ENCODE measurements at regions not wholly inside any gene's neighbourhood (a gene's known extent, or its start where the extent isn't known, plus 50 kb on each side); places are given as distances from the start of the nearest gene placed in this dataset.

DNA sequence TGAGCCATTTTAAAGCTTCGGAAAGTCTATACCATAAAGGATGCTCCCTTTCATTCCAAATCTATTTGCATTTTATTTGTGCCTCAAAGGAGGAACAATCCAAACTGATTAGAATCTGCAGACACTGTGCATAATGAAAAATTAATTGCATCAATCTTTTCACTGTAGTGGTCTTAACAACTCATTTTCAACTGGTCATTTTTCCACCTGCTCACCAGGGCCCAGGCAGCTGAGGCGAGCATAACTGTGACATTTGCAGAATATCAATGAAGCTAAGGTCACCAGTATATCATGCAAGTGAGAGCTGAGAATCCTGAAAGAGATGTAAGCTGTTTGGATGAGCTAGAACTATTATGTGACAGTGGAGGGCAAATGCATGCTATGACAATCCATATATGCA lies 387.3 kb upstream of the TECRL start:
- intact Hi-C loops (cut with micrococcal nuclease): no loop called here
- H3K4me1 ChIP-seq (ENCODE audit: control insufficient read depth, insufficient read depth, low read length): no peaks in the 10 kb centered on the region
- Mint-ChIP-seq H3K9me3 (peaks cover 3 to 14% of the 10 kb centered on the region in 2 donors), H3K36me3 (no peaks in the 10 kb centered on the region), H3K27ac (no peak overlapping the region), H3K4me3 (no peak overlapping the region), H3K27me3 (ENCODE audit: low read depth in 2 of 2) (no peaks in the 10 kb centered on the region), H3K4me1 (no peaks in the 10 kb centered on the region)
- ATAC-seq (no peak), DNase-seq (no peak)
- TF ChIP-seq, protein P1, sequence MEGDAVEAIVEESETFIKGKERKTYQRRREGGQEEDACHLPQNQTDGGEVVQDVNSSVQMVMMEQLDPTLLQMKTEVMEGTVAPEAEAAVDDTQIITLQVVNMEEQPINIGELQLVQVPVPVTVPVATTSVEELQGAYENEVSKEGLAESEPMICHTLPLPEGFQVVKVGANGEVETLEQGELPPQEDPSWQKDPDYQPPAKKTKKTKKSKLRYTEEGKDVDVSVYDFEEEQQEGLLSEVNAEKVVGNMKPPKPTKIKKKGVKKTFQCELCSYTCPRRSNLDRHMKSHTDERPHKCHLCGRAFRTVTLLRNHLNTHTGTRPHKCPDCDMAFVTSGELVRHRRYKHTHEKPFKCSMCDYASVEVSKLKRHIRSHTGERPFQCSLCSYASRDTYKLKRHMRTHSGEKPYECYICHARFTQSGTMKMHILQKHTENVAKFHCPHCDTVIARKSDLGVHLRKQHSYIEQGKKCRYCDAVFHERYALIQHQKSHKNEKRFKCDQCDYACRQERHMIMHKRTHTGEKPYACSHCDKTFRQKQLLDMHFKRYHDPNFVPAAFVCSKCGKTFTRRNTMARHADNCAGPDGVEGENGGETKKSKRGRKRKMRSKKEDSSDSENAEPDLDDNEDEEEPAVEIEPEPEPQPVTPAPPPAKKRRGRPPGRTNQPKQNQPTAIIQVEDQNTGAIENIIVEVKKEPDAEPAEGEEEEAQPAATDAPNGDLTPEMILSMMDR (IDR thresholded peaks at IDR 0.05): no peak
- H3K36me3 ChIP-seq (ENCODE audit: control insufficient read depth, insufficient read depth, low read length): no peaks in the 10 kb centered on the region
- H3K9me3 ChIP-seq (ENCODE audit: control insufficient read depth, insufficient read depth, low read length): peaks cover 10% of the 10 kb centered on the region
- no peak overlapping the region for H3K4me3 ChIP-seq (ENCODE audit: low read length)
- no peak overlapping the region for H3K27ac ChIP-seq (ENCODE audit: low read length)
- WGBS (ENCODE audit: insufficient coverage): 83% methylated on average over 2 of the region's 2 CpGs
- H3K27me3 ChIP-seq (ENCODE audit: control insufficient read depth, insufficient read depth, low read length): no peaks in the 10 kb centered on the region

DNA sequence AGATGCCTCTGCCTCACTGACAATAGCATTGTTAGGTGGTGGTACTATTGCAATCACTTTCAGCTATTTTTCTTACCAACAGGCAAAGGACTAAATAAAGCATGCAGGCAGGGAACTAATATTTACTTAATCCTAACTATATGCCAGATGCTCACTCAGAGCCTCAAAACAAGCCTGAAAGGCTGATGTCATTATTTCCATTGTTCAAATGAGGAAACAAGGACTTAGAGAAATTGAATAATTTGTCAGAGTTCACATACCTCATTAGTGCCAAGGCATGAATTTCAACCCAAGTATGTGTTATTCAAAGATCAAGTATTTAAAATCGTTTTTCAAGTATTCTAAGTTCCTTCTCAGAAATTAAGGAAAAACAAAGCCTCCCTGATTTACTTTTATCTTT lies 374.9 kb upstream of the TECRL start:
- Mint-ChIP-seq H3K4me3 (no peak overlapping the region), H3K27me3 (ENCODE audit: low read depth in 2 of 2) (no peaks in the 10 kb centered on the region), H3K27ac (no peak overlapping the region), H3K36me3 (no peaks in the 10 kb centered on the region), H3K4me1 (no peaks in the 10 kb centered on the region), H3K9me3 (no peaks in the 10 kb centered on the region)
- H3K4me3 ChIP-seq (ENCODE audit: low read length): no peak overlapping the region
- no peaks in the 10 kb centered on the region for H3K36me3 ChIP-seq (ENCODE audit: control insufficient read depth, insufficient read depth, low read length)
- H3K27me3 ChIP-seq (ENCODE audit: control insufficient read depth, insufficient read depth, low read length): no peaks in the 10 kb centered on the region
- H3K9me3 ChIP-seq (ENCODE audit: control insufficient read depth, insufficient read depth, low read length): no peaks in the 10 kb centered on the region
- intact Hi-C loops (cut with micrococcal nuclease): no loop called here
- H3K4me1 ChIP-seq (ENCODE audit: control insufficient read depth, insufficient read depth, low read length): no peaks in the 10 kb centered on the region
- ATAC-seq: no peak
- TF ChIP-seq, protein P1 (IDR thresholded peaks at IDR 0.05): no peak
- no peak overlapping the region for H3K27ac ChIP-seq (ENCODE audit: low read length)
- 22% methylated on average over 1 of the region's 1 CpG for WGBS (ENCODE audit: insufficient coverage)
- no peak for DNase-seq

DNA sequence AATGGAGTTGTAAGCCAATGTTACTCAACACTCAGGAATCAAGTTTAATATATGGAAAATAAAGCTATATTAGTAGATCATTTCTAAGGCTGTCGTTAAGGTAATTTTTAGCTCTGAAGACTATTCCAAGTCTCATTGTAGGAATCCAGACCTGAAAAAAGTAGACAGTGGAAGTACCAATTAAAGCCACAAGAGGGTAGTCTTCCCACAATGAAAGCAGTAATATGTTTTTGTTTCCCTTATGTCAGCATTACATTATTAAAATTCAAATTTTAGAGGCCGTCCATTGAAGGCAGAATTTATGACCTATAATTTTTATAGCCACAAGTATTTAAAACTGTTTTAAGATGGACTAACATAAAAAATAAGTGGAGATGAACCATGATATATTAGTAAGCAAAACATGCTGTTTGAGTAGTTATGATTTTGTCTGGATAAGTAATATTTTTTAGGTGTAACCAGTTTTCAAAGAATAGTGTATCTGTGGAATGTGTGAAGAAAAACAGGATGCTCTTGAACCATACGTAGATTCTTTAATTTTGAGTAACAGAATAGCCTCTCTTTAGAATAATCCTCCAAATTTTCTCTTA lies 372.6 kb upstream of the TECRL start:
- H3K27me3 Mint-ChIP-seq (ENCODE audit: low read depth in 2 of 2): no peaks in the 10 kb centered on the region
- no peak for ATAC-seq
- no peaks in the 10 kb centered on the region for H3K9me3 Mint-ChIP-seq
- no peak overlapping the region for H3K4me3 Mint-ChIP-seq
- H3K27ac ChIP-seq (ENCODE audit: low read length): no peak overlapping the region
- H3K9me3 ChIP-seq (ENCODE audit: control insufficient read depth, insufficient read depth, low read length): no peaks in the 10 kb centered on the region
- no peaks in the 10 kb centered on the region for H3K36me3 Mint-ChIP-seq
- intact Hi-C loops (cut with micrococcal nuclease): no loop called here
- H3K36me3 ChIP-seq (ENCODE audit: control insufficient read depth, insufficient read depth, low read length): no peaks in the 10 kb centered on the region
- no peak overlapping the region for H3K4me3 ChIP-seq (ENCODE audit: low read length)
- 59% methylated on average over 2 of the region's 3 CpGs for WGBS (ENCODE audit: insufficient coverage)
- H3K27me3 ChIP-seq (ENCODE audit: control insufficient read depth, insufficient read depth, low read length): no peaks in the 10 kb centered on the region
- H3K4me1 Mint-ChIP-seq: no peaks in the 10 kb centered on the region
- no peak for DNase-seq
- H3K4me1 ChIP-seq (ENCODE audit: control insufficient read depth, insufficient read depth, low read length): no peaks in the 10 kb centered on the region
- H3K27ac Mint-ChIP-seq: no peak overlapping the region
- TF ChIP-seq, protein P1 (IDR thresholded peaks at IDR 0.05): no peak

DNA sequence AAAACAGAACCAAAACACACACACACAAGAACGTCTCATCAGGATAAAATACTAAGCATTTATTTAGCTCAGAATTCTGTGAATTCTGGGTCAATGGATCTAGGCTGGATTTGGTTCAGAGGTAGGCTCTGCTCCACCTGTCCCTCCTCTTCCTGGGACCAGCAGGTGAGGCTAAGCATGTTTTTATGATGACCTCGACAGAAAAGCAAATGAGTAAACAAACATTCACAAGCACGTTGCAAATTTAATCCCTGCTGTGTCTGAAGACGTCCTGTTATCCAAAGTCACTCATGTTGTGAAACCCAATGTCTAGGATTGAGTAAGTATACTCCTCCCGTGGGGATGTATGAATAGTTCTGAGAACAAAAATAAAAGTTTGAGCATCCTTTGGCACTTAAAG lies 371.4 kb upstream of the TECRL start:
- Histone ChIP-seq H3K27ac (ENCODE audit: low read length) (no peak overlapping the region), H3K36me3 (ENCODE audit: control insufficient read depth, insufficient read depth, low read length) (no peaks in the 10 kb centered on the region), H3K9me3 (ENCODE audit: control insufficient read depth, insufficient read depth, low read length) (no peaks in the 10 kb centered on the region), H3K4me1 (ENCODE audit: control insufficient read depth, insufficient read depth, low read length) (no peaks in the 10 kb centered on the region), H3K4me3 (ENCODE audit: low read length) (no peak overlapping the region), H3K27me3 (ENCODE audit: control insufficient read depth, insufficient read depth, low read length) (no peaks in the 10 kb centered on the region)
- H3K27ac Mint-ChIP-seq: no peak overlapping the region
- intact Hi-C loops (cut with micrococcal nuclease): no loop called here
- no peaks in the 10 kb centered on the region for H3K4me1 Mint-ChIP-seq
- no peaks in the 10 kb centered on the region for H3K36me3 Mint-ChIP-seq
- TF ChIP-seq, protein P1 (IDR thresholded peaks at IDR 0.05): no peak
- H3K27me3 Mint-ChIP-seq (ENCODE audit: low read depth in 2 of 2): no peaks in the 10 kb centered on the region
- H3K9me3 Mint-ChIP-seq: no peaks in the 10 kb centered on the region
- H3K4me3 Mint-ChIP-seq: no peak overlapping the region
- ATAC-seq: no peak
- 59% methylated on average over 4 of the region's 5 CpGs for WGBS (ENCODE audit: insufficient coverage)
- DNase-seq: no peak
